C4-2B (cell line): ENCODE measurements at regions not wholly inside any gene's neighbourhood (a gene's known extent, or its start where the extent isn't known, plus 50 kb on each side); places are given as distances from the start of the nearest gene placed in this dataset.

Source experiments
- ZFX ChIP-seq: fragments of 450-650 bp; IDR thresholded peaks from 2 replicates; pipeline ENCODE4 v1.6.1; 2017
- TF ChIP-seq, protein P1 (sequence below): fragments of 450-650 bp; conservative IDR thresholded peaks from 2 replicates; pipeline ENCODE4 v1.5.1; 2017; ENCODE audit warnings: mild to moderate bottlenecking

- TF ChIP-seq, protein P1, sequence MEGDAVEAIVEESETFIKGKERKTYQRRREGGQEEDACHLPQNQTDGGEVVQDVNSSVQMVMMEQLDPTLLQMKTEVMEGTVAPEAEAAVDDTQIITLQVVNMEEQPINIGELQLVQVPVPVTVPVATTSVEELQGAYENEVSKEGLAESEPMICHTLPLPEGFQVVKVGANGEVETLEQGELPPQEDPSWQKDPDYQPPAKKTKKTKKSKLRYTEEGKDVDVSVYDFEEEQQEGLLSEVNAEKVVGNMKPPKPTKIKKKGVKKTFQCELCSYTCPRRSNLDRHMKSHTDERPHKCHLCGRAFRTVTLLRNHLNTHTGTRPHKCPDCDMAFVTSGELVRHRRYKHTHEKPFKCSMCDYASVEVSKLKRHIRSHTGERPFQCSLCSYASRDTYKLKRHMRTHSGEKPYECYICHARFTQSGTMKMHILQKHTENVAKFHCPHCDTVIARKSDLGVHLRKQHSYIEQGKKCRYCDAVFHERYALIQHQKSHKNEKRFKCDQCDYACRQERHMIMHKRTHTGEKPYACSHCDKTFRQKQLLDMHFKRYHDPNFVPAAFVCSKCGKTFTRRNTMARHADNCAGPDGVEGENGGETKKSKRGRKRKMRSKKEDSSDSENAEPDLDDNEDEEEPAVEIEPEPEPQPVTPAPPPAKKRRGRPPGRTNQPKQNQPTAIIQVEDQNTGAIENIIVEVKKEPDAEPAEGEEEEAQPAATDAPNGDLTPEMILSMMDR, result no peak
- no peak for TF ChIP-seq ZFX
Observed at GRCh38 chr16:49016461-49016860, 265.2 kb downstream of the CBLN1 start.
